Keratinocyte (primary cell): ENCODE measurements at regions not wholly inside any gene's neighbourhood (a gene's known extent, or its start where the extent isn't known, plus 50 kb on each side); places are given as distances from the start of the nearest gene placed in this dataset.

Experiments
- DNase-seq: peaks from one replicate; pipeline ENCODE4 v3.0.0-alpha.2; 2011; ENCODE audit warnings: low read depth, missing footprints, low spot score
- FAIRE-seq: peaks from 2 replicates; lab custom pipeline; 2011; peaks lifted over from hg19 to GRCh38; lab: Jason Lieb, UNC
- H2AFZ ChIP-seq: 2 replicates; pipeline ENCODE4 v1.6.0; 2012; ENCODE audit warnings: low read length, control low read depth, inconsistent platforms; ENCODE audit not compliant: control insufficient read depth
- H3K27ac ChIP-seq: 2 replicates; pipeline ENCODE4 v1.5.1; 2011; ENCODE audit warnings: low read length; ENCODE audit not compliant: control insufficient read depth, insufficient read depth
- H3K27me3 ChIP-seq: 3 replicates; pipeline ENCODE4 v1.6.0; 2011; ENCODE audit warnings: low read length; ENCODE audit not compliant: control insufficient read depth, insufficient read depth; ENCODE audit errors: extremely low read depth
- H3K36me3 ChIP-seq, 2 experiments: 2 replicates in 1 of 2; 3 replicates in 1 of 2; pipeline ENCODE4 v1.5.1; 2011; ENCODE audit warnings: low read length in 2 of 2, mild to moderate bottlenecking in 1 of 2; ENCODE audit not compliant: control insufficient read depth in 2 of 2, insufficient read depth in 2 of 2; ENCODE audit errors: extremely low read depth in 1 of 2
- H3K4me1 ChIP-seq: 3 replicates; pipeline ENCODE4 v1.5.1; 2011; ENCODE audit warnings: low read length; ENCODE audit not compliant: control insufficient read depth, insufficient read depth; ENCODE audit errors: extremely low read depth
- H3K4me2 ChIP-seq: 3 replicates; pipeline ENCODE4 v1.6.0; 2011; ENCODE audit warnings: low read depth, low read length; ENCODE audit not compliant: control insufficient read depth, insufficient read depth; ENCODE audit errors: extremely low read depth
- H3K4me3 ChIP-seq, 3 experiments: fragments of 200-600 bp in 1 of 3; sonication (generic) in 1 of 3; 2 replicates in 2 of 3; 3 replicates in 1 of 3; pipeline ENCODE4 v1.5.1; 2011 to 2016; ENCODE audit warnings: low read length in 3 of 3, mild to moderate bottlenecking in 3 of 3, control low read depth in 2 of 3, inconsistent platforms in 1 of 3, low read depth in 1 of 3, mixed read lengths in 1 of 3, mixed run types in 1 of 3, moderate library complexity in 1 of 3; ENCODE audit not compliant: control insufficient read depth in 2 of 3, insufficient read depth in 2 of 3; ENCODE audit errors: extremely low read depth in 1 of 3
- H3K79me2 ChIP-seq: 2 replicates; pipeline ENCODE4 v1.6.0; 2012; ENCODE audit warnings: low read length; ENCODE audit not compliant: control insufficient read depth, insufficient read depth
- H3K9ac ChIP-seq: 3 replicates; pipeline ENCODE4 v1.6.0; 2011; ENCODE audit warnings: low read length; ENCODE audit not compliant: control insufficient read depth, insufficient read depth; ENCODE audit errors: extremely low read depth
- H3K9me1 ChIP-seq: 3 replicates; pipeline ENCODE4 v1.6.0; 2011; ENCODE audit warnings: low read length; ENCODE audit not compliant: control insufficient read depth, insufficient read depth; ENCODE audit errors: extremely low read depth
- H3K9me3 ChIP-seq: 2 replicates; pipeline ENCODE4 v1.5.1; 2012; ENCODE audit warnings: low read depth, low read length; ENCODE audit not compliant: control insufficient read depth
- H4K20me1 ChIP-seq: 3 replicates; pipeline ENCODE4 v1.6.0; 2011; ENCODE audit warnings: low read length; ENCODE audit not compliant: control insufficient read depth, insufficient read depth; ENCODE audit errors: extremely low read depth
- CTCF ChIP-seq, 3 experiments: IDR thresholded peaks in 1 of 3; conservative IDR thresholded peaks in 1 of 3; optimal IDR thresholded peaks in 1 of 3; 2 replicates in 2 of 3; 3 replicates in 1 of 3; pipeline versions ENCODE3 to v1.5.1; 2011; ENCODE audit warnings: low read length in 3 of 3, mild to moderate bottlenecking in 3 of 3, moderate library complexity in 2 of 3, control low read depth in 1 of 3, inconsistent platforms in 1 of 3; ENCODE audit not compliant: insufficient read depth in 2 of 3; ENCODE audit errors: extremely low read depth in 1 of 3
- EZH2 ChIP-seq: IDR thresholded peaks from one replicate; pipeline ENCODE4 v1.6.1; 2012; ENCODE audit warnings: inconsistent platforms, mild to moderate bottlenecking, low read length, moderate library complexity
- dilution Hi-C: fragments of 300-500 bp; cut with MboI; formaldehyde crosslinking; loops from one replicate; pipeline ENCODE4 v1.7.0; 2020; ENCODE audit warnings: low sequenced_read_pairs; ENCODE audit not compliant: extremely low pct_ligation_motif_present

GRCh38 chr14:71418532-71419245, 511.4 kb downstream of the PCNX1 start:
- Histone ChIP-seq H3K4me1 (peaks cover 23% of the 10 kb centered on the region), H3K9me3 (no peaks in the 10 kb centered on the region), H3K9ac (no peak overlapping the region), H3K9me1 (no peaks in the 10 kb centered on the region), H3K27ac (no peak overlapping the region), H3K4me3 (no peak overlapping the region), H4K20me1 (no peaks in the 10 kb centered on the region), H3K4me2 (no peak overlapping the region), H3K27me3 (no peaks in the 10 kb centered on the region), H2AFZ (no peak overlapping the region), H3K36me3 (peaks cover 0 to 3% of the 10 kb centered on the region in 2 experiments), H3K79me2 (peaks cover 3% of the 10 kb centered on the region)
- FAIRE-seq, result no peak
- TF ChIP-seq EZH2 (no peak), CTCF (optimal IDR thresholded peaks at IDR 0.05 in 1 of 3, IDR thresholded peaks at IDR 0.05 in 1 of 3, conservative IDR thresholded peaks at IDR 0.05 in 1 of 3; ENCODE audit: extremely low read depth in 1 of 3, insufficient read depth in 2 of 3, low read length in 3 of 3) (no peak)
- dilution Hi-C loops, result no loop called here
- no peak for DNase-seq

- no peak overlapping the region for H3K27ac ChIP-seq
- no peak overlapping the region for H3K9ac ChIP-seq
- TF ChIP-seq EZH2, result no peak
- no peak for TF ChIP-seq CTCF (optimal IDR thresholded peaks at IDR 0.05 in 1 of 3, IDR thresholded peaks at IDR 0.05 in 1 of 3, conservative IDR thresholded peaks at IDR 0.05 in 1 of 3; ENCODE audit: extremely low read depth in 1 of 3, insufficient read depth in 2 of 3, low read length in 3 of 3)
- no peak for DNase-seq
- H3K79me2 ChIP-seq, result peaks cover 4% of the 10 kb centered on the region
- H4K20me1 ChIP-seq, result no peaks in the 10 kb centered on the region
- H3K9me3 ChIP-seq, result peaks cover 4% of the 10 kb centered on the region
- H2AFZ ChIP-seq, result no peak overlapping the region
- FAIRE-seq, result no peak
- peaks cover 0 to 3% of the 10 kb centered on the region in 2 experiments for H3K36me3 ChIP-seq
- no peaks in the 10 kb centered on the region for H3K4me1 ChIP-seq
- no peaks in the 10 kb centered on the region for H3K27me3 ChIP-seq
- dilution Hi-C loops, result no loop called here
- H3K9me1 ChIP-seq, result no peaks in the 10 kb centered on the region
- no peak overlapping the region for H3K4me2 ChIP-seq
- H3K4me3 ChIP-seq, result no peak overlapping the region
Measured at GRCh38 chr14:71423481-71423880, 508.7 kb upstream of the RGS6 start.
